ENCODE measurements at regions not wholly inside any gene's neighbourhood (a gene's known extent, or its start where the extent isn't known, plus 50 kb on each side); places are given as distances from the start of the nearest gene placed in this dataset.

GRCh38 chr4:14880805-14881204 lies 121.5 kb upstream of the CPEB2 start:
- no peak for DNase-seq (ENCODE audit: low spot score)

- DNase-seq (ENCODE audit: low spot score), result no peak
Observed at GRCh38 chr4:14883166-14883565, 119.1 kb upstream of the CPEB2 start.

- no peak for DNase-seq (ENCODE audit: low spot score)
Observed at GRCh38 chr4:14883661-14884060, 118.6 kb upstream of the CPEB2 start.

- DNase-seq (ENCODE audit: low spot score), result no peak
Observed at GRCh38 chr4:14887842-14888433, 114.3 kb upstream of the CPEB2 start.

- no peak for DNase-seq (ENCODE audit: low spot score)
Observed at GRCh38 chr4:14888790-14889572, 113.3 kb upstream of the CPEB2 start.

GRCh38 chr4:14892563-14892962 lies 109.7 kb upstream of the CPEB2 start:
- no peak for DNase-seq (ENCODE audit: low spot score)

GRCh38 chr4:14893713-14894112 lies 108.6 kb upstream of the CPEB2 start:
- DNase-seq (ENCODE audit: low spot score), result no peak

- DNase-seq (ENCODE audit: low spot score), result no peak
Observed at GRCh38 chr4:14894392-14895292, 107.6 kb upstream of the CPEB2 start.

GRCh38 chr4:14896656-14897175 lies 105.6 kb upstream of the CPEB2 start:
- DNase-seq (ENCODE audit: low spot score), result no peak

- no peak for DNase-seq (ENCODE audit: low spot score)
Observed at GRCh38 chr4:14897217-14897616, 105.1 kb upstream of the CPEB2 start.

- no peak for DNase-seq (ENCODE audit: low spot score)
Observed at GRCh38 chr4:14898989-14899388, 103.3 kb upstream of the CPEB2 start.

GRCh38 chr4:14902342-14902741 lies 99.9 kb upstream of the CPEB2 start:
- DNase-seq (ENCODE audit: low spot score), result no peak

GRCh38 chr4:14903321-14903720 lies 99.0 kb upstream of the CPEB2 start:
- no peak for DNase-seq (ENCODE audit: low spot score)

- DNase-seq (ENCODE audit: low spot score), result no peak
Observed at GRCh38 chr4:14906805-14907204, 95.5 kb upstream of the CPEB2 start.

- no peak for DNase-seq (ENCODE audit: low spot score)
Observed at GRCh38 chr4:14908635-14909034, 93.6 kb upstream of the CPEB2 start.

GRCh38 chr4:14910411-14910810 lies 91.9 kb upstream of the CPEB2 start:
- DNase-seq (ENCODE audit: low spot score), result no peak

GRCh38 chr4:14912426-14912825 lies 89.9 kb upstream of the CPEB2 start:
- DNase-seq (ENCODE audit: low spot score), result no peak

- DNase-seq (ENCODE audit: low spot score), result no peak
Observed at GRCh38 chr4:14915018-14915417, 87.3 kb upstream of the CPEB2 start.

- no peak for DNase-seq (ENCODE audit: low spot score)
Observed at GRCh38 chr4:14916554-14917297, 85.6 kb upstream of the CPEB2 start.

- DNase-seq (ENCODE audit: low spot score), result no peak
Observed at GRCh38 chr4:14917298-14917633, 85.0 kb upstream of the CPEB2 start.

GRCh38 chr4:14918336-14918735 lies 83.9 kb upstream of the CPEB2 start:
- no peak for DNase-seq (ENCODE audit: low spot score)

- no peak for DNase-seq (ENCODE audit: low spot score)
Observed at GRCh38 chr4:14919785-14920184, 82.5 kb upstream of the CPEB2 start.

Measured in ecto neural progenitor cell (in vitro differentiated cells).